K562 (cell line): ENCODE measurements at regions not wholly inside any gene's neighbourhood (a gene's known extent, or its start where the extent isn't known, plus 50 kb on each side); places are given as distances from the start of the nearest gene placed in this dataset.

ENCODE experiments used
- CTBP1 ChIP-seq: fragments of 450-650 bp; IDR thresholded peaks from 2 replicates; pipeline ENCODE4 v1.6.1; 2016; ENCODE audit warnings: borderline replicate concordance
- POLR2AphosphoS5 ChIP-seq: IDR thresholded peaks from 2 replicates; pipeline ENCODE4 v1.6.1; 2011; ENCODE audit warnings: mild to moderate bottlenecking, low read depth, low read length, moderate library complexity; ENCODE audit not compliant: control insufficient read depth, insufficient read depth
- SAP30 ChIP-seq: fragments of 200-600 bp; sonication (generic); IDR thresholded peaks from 2 replicates; pipeline ENCODE4 v1.6.1; 2012; ENCODE audit warnings: borderline replicate concordance, low read depth, mild to moderate bottlenecking, moderate library complexity, low read length, control low read depth, inconsistent platforms; ENCODE audit not compliant: insufficient read depth, poor library complexity, severe bottlenecking
- TF ChIP-seq, protein P1 (sequence below): fragments of 250-450 bp; sonication (Bioruptor Pico); IDR thresholded peaks from 2 replicates; pipeline ENCODE4 v1.8.0; 2021; ENCODE audit warnings: borderline replicate concordance, mild to moderate bottlenecking, moderate library complexity; ENCODE audit not compliant: poor library complexity, severe bottlenecking

DNA sequence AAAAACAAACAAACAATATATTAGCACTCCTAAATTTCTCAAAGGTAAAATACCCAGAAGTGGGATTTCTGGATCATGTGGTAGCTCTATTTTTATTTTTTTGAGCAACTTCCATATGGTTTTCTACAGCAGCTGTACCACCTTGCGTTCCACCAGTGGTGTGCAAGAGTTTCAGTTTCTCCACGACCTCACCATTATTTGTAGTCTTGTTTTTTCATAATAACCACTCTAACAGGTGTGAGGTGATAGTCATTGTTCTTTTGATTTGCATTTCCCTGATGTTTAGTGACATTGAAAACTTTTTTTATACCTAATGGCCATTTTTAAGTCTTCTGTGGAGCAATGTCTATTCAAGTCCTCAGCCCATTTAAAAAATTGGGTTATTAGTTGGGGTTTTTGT is 127.3 kb upstream of the SLC38A2 start:
- no peak for TF ChIP-seq SAP30
- TF ChIP-seq, protein P1, sequence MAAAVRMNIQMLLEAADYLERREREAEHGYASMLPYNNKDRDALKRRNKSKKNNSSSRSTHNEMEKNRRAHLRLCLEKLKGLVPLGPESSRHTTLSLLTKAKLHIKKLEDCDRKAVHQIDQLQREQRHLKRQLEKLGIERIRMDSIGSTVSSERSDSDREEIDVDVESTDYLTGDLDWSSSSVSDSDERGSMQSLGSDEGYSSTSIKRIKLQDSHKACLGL = no peak
- no peak for TF ChIP-seq CTBP1
- TF ChIP-seq POLR2AphosphoS5 = no peak
